Superior temporal gyrus (tissue), 1 donor: ENCODE measurements at regions not wholly inside any gene's neighbourhood (a gene's known extent, or its start where the extent isn't known, plus 50 kb on each side); places are given as distances from the start of the nearest gene placed in this dataset.
"Not testable (repeated sequence)": the region's sequence is repeated elsewhere in the genome, so short reads cannot be mapped to it uniquely, and the experiment has no call there.

Source experiments
- DNase-seq: peaks from one replicate; pipeline ENCODE4 v3.0.0-alpha.2; 2016; ENCODE audit errors: extremely low spot score

GRCh38 chr5:42896523-42896922 lies 84.8 kb upstream of the SELENOP start:
- DNase-seq, result no peak

GRCh38 chr5:42894057-42894456 lies 82.4 kb upstream of the SELENOP start:
- no peak for DNase-seq

GRCh38 chr5:42889311-42889933 lies 77.7 kb upstream of the SELENOP start:
- peak; percentile 98 for DNase-seq

GRCh38 chr5:42888771-42889170 lies 77.1 kb upstream of the SELENOP start:
- no peak for DNase-seq

GRCh38 chr5:42887575-42887974 lies 75.9 kb upstream of the SELENOP start:
- DNase-seq, result no peak

GRCh38 chr5:42887097-42887496 lies 75.4 kb upstream of the SELENOP start:
- no peak for DNase-seq

GRCh38 chr5:42886635-42887034 lies 74.9 kb upstream of the SELENOP start:
- DNase-seq, result no peak

- no peak for DNase-seq
Measured at GRCh38 chr5:42884326-42884725, 72.6 kb upstream of the SELENOP start.

- DNase-seq, result no peak
Measured at GRCh38 chr5:42881416-42882117, 69.9 kb upstream of the SELENOP start.

GRCh38 chr5:42880496-42881150 lies 68.9 kb upstream of the SELENOP start:
- no peak for DNase-seq

GRCh38 chr5:42879291-42879690 lies 67.6 kb upstream of the SELENOP start:
- peak; percentile 27 for DNase-seq

GRCh38 chr5:42878550-42878949 lies 66.9 kb upstream of the SELENOP start:
- DNase-seq, result no peak

GRCh38 chr5:42878041-42878440 lies 66.3 kb upstream of the SELENOP start:
- DNase-seq, result no peak

GRCh38 chr5:42877431-42877830 lies 65.7 kb upstream of the SELENOP start:
- DNase-seq, result no peak

- DNase-seq, result peak; percentile 77
Measured at GRCh38 chr5:42876375-42876844, 64.7 kb upstream of the SELENOP start.

GRCh38 chr5:42875785-42876374 lies 64.2 kb upstream of the SELENOP start:
- DNase-seq, result no peak

GRCh38 chr5:42875211-42875610 lies 63.5 kb upstream of the SELENOP start:
- no peak for DNase-seq

GRCh38 chr5:42874621-42875198 lies 63.0 kb upstream of the SELENOP start:
- no peak for DNase-seq

GRCh38 chr5:42872865-42873264 lies 61.2 kb upstream of the SELENOP start:
- DNase-seq, result no peak

- DNase-seq, result peak; percentile 55
Measured at GRCh38 chr5:42870882-42871418, 59.3 kb upstream of the SELENOP start.

GRCh38 chr5:42868417-42868816 lies 56.7 kb upstream of the SELENOP start:
- DNase-seq, result not testable (repeated sequence)

GRCh38 chr5:42864749-42865148 lies 53.1 kb upstream of the SELENOP start:
- DNase-seq, result not testable (repeated sequence)
